ENCODE measurements at regions not wholly inside any gene's neighbourhood (a gene's known extent, or its start where the extent isn't known, plus 50 kb on each side); places are given as distances from the start of the nearest gene placed in this dataset.
"Not testable (repeated sequence)": the region's sequence is repeated elsewhere in the genome, so short reads cannot be mapped to it uniquely, and the experiment has no call there.

DNA sequence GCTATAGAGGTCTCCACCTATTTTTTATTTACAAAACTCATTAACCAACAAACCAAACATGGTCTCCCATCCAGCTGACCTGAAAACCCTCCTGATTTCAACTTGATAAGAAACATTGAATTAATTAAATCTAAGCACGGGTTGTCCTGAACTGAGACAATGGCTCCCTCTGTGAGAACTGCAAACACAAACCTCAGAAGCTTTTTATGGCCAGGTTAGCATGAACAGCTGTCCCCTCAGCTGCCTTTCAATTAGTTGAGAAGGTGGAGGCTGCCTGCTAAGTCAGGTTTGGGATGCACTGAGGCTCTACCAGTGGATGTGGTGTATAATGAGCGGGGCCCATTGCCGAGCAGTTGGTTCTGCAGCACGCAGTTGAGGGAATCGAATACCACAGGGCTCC is 258.5 kb upstream of the DDX18 start:
- no peak for DNase-seq

DNA sequence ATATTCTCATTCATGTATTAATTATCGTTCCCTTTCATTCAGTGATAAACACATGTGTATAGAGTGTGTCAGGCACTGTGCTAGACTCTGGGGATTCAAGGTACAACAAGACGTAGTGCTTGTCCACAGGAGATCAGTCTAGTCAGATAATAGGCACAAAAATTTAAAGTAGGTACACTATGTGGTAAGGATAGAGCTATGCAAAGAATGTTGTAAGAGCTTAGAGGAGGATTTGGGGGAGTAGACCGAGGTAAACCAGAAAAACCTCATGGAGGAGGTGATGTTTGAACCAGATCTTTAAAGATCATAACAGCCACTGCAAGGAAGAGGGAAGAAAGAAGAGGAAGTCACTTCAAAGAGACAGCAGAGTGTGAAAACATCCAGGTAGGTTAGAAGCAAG is 256.9 kb upstream of the DDX18 start:
- DNase-seq = no peak

DNA sequence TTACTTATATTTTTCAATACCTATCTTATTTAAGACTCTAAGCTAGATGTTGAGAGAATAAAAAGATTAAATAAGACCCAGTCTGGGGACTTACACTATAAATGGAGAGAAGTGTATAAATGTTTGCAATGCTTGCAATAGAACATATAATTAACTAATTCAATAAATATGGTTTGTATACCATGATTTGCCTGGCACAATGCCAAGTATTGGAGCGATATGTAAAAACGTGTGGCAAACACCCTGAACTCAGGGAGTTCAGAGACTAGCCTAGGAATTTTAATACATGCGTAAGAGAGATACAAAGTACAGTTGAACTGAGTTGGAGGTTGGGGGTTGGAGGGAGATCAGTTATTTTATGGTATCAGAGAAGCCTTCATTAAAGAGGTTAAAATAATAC is 251.8 kb upstream of the DDX18 start:
- no peak for DNase-seq

DNA sequence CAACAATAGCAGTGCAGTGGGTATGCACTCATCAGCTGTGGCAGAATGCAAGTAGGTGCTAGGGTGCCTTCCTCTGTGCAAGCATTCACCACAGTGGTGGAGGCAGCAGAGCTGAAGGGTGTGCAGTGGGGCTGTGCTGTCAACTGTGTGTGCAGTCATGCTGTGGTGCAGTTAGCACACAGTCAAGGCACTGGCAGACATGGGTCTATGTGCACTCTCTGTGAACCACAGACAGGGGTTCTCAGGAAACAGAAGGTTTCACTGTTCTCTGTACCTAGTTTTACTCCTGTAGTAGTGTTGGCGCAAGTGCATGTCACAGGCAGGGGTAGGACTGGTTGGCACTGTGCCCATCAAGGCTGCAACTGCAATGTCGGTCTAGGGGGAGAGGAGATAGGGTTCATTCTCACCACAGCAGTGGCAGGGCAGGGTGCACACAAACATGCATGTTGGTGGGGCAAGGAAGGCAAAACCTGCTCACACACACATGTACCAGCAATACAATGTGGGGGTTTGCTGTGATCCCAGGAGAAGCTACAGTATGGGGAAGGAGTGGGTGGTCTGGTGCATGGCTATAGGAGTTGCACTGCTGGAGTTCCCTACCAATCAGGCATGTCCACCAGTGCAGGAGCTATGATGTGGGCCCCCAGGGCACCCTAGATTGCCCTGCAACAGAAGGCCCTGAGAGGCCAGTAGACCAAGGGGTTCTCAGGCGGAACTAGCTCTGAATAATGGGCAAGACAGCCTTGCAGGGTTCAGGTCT is 242.7 kb upstream of the DDX18 start:
- DNase-seq = no peak

DNA sequence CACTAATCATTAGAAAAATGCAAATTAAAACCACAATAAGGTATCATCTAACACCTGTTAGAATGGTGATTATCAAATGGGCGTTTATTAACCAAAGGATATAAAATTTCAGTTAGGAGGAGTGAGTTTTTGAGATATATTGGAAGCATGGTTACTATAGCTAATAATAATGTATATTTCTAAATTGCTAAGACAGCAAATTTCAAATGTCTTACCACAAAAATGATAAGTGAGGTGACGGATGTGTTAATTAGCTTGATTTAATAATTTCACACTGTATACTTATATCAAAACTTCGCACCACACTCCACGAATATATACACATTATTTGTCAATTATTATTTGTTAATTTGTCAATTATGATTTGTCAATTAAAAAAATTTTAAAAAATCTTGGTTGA is 227.2 kb upstream of the DDX18 start:
- DNase-seq = no peak

DNA sequence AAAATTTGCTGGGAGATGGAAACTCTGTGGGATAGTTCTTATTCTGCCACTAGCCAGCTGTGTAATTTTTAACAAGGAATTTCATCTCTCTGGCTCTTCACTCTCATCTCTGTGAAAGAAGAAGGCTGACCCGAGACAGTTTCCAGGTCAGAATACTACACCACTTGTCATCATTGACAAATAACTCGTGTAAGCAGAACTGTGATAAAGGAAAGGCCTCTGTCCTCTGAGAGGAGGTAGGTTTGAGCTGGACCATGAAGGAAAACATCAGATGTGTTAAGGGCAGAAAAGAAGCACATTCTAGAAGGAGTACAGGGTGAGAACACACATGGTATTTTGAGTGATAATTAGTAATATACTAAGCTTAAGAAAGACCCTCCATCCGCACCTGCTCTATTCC is 211.4 kb upstream of the DDX18 start:
- DNase-seq = no peak

DNA sequence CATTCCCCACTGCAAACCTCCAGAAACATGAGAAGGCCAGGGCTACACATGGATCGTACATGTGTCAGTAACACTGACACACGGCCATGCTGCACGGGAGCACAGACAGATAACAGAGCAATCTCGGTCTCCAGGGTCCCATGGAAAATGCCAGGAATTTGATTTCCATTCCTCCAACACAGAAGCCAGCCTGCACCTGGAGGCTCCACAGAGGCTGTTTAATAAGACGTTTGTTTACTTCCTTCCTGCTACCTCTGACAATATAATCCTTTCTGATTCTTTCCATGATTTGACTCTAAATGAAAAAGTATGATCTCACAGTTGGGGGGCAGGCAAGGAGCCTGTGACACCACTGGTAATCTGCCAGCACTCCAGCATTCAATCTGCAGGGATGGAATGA is 210.9 kb upstream of the DDX18 start:
- DNase-seq = no peak

DNA sequence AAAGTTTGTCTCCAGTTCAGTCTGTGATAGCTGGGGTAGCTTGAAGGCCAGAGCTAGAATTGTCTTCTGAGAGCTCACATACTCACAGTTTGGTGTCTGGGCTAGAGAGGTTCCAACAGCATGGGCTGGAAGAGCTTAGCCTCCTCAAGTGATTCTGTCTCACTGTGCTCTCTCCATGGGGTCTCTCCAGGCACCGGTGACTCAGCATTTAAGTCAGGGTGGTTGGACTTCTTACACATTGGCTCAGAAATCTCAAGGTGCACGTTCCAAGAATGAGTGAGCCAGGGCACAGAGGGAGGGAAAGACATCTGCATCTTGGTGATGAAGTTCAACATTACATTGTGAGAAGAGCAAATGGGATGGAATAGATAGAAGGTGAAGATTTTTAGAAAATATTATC is 207.3 kb upstream of the DDX18 start:
- no peak for DNase-seq

DNA sequence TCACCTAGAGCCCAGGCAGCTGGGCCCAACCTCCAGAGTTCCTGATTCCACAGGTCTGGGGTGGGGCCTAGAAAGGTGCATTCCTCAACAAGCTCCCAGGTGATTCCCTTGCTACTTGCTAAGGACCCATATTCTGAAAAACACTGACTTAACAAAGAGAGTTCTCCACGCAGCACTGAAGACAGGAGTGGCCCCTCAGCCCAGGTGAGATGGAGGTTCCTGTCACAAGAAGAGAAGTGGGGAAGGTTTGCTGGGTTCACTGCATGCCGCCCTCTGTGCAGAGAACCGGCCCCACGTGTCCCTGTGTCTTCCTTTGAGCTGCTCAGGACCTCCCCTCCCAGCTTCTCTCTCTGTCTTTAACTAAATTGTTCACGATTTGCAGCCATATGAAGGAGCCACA is 201.4 kb upstream of the DDX18 start:
- no peak for DNase-seq

DNA sequence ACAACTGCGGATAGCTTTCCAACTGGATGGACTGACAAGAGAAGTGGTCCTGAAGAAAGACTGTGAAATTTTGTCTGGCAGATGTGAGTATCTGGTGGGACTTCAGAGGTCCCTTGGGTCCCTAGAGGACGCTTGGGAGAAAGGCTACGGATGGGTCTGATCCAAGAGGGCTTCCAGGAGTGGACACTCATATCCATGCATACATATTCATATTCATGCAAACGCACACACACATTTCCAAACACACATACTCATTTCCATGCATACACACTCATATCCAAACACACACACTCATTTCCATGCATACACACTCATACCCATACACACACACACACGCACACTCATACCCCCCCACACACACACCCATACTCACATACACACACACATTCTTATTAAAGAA is 200.2 kb upstream of the DDX18 start:
- DNase-seq = no peak

DNA sequence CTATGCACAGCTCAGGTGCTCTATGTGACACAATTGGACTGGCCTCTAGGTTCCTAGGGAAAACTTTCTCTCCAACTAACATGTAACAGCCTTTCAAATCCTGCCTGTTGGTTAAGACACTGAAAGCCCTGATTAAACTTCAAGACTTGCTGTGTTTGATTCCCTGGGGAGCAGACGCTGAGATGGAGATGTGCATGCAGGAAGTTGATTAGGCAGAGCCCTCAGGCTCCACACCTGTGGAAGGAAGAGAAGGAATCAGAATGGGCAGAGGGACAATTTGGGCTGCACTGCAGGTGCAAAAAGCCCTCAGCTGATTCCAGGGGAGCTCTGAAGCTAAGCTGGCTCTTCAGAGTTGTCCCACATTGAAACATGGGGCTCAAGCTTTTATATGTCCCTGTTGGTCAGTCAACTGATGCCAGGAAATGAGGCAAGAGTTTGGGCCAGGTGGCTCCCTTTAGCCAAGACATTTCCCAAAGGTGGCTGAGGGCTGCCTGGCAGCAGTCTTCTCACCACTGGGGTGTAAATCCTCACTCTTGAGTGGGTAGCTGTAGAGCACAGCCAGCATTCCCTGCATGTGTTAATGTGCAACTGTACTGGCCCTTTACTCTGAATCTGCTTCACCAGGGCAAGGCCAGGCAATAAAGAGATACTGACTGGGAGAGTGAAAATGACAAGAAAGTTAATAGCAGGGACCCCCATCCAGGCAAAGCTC is 199.5 kb upstream of the DDX18 start:
- no peak for DNase-seq

DNA sequence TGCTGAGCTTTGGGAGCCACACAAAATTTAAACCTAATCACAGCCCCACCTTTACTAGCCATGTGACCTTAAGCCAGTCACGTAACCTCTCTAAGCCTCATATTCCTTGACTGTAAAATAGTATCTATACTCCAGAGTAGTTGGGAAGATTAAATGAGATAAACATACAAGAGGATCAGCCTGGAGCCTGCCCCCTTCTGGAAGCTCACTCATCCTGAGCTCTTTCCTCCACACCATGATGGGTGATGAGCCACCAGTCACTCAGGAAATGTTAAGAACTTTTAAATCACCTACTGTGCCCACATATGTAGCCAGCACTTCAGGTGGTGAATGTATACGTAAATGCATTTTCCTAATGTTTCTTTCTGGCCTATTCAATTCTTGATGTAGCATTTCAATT is 195.9 kb upstream of the DDX18 start:
- no peak for DNase-seq

DNA sequence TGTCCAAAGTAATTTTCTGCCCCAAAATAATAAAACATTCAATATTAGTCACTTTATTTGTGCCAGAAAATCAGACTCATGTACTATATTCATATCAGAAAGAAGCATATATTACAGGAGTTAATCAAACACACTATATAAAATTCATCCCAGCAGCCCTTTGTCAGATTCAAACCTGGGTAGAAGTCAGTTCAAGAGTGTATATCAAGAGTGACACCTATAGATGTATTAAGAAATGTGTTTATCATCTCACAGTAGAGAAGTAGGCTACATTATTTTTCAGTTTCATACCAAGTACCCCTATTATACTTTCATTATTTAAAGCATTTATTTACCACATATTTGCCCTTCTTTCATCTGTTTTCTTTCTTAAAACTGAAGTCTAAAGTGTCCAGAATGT is 193.2 kb upstream of the DDX18 start:
- DNase-seq = no peak

DNA sequence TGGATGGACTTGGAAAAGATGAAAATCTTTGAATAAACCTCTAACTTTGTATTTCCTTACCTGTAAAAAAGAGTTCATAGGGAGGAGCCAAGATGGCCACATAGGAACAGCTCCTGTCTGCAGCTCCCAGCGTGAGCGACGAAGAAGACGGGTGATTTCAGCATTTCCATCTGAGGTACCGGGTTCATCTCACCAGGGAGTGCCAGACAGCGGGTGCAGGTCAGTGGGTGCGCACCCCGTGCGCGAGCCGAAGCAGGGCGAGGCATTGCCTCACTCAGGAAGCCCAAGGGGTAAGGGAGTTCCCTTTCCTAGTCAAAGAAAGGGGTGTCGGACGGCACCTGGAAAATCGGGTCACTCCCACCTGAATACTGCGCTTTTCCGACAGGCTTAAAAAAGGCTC is 191.3 kb upstream of the DDX18 start:
- DNase-seq = not testable (repeated sequence)

DNA sequence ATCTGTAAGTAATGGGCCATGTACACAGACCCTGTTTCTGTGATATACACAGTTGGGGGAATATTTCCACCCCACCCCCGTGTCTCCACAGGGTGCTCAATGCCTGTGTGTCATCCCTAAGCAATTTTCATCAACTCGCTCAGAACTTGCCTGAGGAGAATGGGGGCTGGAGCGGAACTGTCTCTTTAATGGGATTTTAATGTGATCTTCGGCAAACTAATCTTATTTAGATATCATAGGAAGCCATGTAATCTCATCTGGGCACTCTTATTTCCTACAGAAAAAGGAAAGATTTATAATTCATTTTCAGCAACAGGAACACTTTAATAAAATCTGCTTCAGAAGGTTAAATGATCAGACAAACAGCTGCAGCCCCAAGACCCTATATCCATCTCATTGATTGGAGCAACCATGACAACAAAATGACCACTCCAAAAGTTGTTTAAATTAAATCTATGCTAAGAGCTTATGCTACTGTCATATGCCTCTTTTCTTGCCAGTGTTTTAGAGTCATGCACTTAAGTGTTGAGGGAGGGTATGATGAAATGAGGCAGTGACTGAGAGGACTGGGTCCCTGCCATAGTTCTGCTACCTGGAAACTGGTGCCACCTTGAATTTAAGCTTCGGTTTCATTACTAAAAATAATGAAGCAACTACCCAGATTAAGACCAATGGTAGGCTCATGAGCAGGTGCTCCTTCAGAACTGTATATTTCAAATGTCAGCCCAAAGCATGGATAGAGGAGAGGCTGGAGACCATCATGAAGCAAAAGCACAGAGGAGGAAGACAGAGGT is 183.1 kb upstream of the DDX18 start:
- DNase-seq = no peak

DNA sequence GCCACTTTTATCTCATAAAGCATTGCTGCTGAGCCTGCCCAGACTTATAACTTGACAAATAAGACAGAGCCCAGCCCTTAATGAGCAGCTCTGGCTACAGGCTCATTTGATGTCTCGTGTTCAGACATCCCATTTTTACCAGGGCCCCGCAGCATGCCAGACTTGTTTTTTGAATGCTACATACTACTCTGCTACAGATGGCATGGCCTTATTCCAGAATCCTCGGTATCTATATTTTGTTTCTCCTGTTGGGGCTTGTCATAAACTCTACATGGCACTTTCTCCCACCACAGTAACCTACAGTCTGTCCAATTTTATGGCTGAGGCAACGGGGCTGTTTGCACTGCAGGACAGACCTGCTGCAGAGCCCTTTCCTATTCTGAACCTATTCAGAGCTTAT is 179.0 kb upstream of the DDX18 start:
- no peak for DNase-seq

DNA sequence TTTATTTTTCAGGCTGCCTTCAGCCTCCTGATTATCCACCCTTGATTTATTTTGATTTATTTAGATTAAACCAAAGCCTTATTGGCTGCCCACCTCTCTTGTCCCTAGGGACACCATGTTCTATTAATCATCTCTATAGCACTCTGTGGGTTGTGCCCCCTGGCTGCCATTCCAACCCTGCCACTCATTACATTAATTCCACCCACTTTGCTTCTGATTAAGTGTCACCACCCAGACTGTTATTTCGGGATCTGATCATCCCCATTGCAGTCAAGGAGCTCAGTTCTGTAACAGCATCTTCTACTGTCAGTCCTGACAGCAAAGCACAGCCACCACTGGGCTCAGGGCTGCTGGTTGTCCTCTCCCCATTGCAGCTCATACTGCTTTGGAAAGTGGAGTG is 175.1 kb upstream of the DDX18 start:
- DNase-seq = no peak

DNA sequence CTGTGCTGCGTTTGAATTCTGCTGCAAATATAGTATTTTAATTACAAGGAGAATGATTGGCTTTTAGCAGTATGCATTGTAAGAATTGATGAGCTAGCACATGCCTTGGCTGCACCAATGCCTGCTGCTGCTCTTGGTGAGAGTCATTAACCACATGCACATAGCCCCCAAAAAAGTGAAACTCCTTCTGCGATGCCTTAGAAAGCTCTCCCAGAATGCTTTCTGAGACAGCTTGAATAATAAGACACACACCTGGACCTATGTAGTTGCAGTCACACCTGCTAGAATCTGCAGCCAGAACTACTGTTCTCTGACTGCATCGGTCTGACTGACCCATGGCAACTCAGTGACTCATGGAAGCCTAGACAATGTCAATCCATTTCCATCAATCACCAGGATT is 170.1 kb upstream of the DDX18 start:
- no peak for DNase-seq

DNA sequence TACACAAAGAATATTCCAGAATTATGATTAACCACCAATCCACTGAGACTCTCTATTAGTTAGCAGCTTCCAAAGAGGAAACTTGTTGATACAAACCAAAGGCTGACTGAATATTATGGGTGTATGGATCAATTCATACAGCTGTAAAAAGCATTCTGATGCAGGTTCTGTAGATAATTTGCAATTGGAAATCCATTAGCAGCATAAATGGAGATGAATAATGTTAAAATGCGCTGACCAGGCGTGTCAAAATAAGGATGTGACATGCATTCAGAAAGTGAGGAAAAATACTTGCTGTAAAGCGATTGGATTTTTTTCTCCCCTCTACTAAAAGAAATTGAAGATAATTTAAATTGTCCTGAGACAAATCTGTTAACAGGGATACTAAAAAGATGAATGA is 169.0 kb upstream of the DDX18 start:
- DNase-seq = no peak

DNA sequence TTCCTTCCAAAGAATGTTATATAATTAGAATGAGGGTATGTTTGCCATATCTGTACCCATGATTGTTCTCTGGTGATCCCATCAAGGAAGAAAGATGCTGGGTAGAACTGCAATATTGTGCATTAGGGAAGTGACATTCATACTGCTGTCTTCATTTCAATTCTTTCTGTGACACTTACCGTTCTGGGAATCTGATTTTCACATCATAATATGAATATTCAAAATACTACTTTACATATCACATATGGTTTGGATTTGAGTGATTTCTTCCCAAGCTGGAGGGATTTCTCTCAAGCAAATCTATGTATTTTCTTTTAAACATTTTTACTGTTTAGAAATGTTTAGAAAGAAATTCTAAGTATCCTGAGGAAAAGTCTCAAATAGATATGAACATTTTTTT is 168.4 kb upstream of the DDX18 start:
- DNase-seq = no peak

DNA sequence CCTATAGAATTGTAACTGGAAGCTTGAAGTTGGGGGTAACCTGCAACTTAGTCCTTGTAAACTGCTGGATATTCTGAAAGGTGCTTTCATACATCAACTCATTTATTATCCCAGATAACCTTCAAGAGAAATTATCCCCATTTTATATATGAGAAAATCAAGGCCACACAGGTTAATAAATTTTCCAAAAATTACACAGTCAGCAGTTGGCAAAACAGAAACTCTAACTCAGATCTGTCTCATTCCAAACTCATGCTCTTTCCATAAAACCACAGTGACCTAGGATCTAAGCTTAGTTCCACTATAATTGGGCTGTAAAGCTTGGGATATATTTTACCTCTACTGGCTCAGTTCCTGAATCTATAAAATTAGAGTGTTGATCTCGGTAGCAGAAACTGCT is 167.6 kb upstream of the DDX18 start:
- no peak for DNase-seq

DNA sequence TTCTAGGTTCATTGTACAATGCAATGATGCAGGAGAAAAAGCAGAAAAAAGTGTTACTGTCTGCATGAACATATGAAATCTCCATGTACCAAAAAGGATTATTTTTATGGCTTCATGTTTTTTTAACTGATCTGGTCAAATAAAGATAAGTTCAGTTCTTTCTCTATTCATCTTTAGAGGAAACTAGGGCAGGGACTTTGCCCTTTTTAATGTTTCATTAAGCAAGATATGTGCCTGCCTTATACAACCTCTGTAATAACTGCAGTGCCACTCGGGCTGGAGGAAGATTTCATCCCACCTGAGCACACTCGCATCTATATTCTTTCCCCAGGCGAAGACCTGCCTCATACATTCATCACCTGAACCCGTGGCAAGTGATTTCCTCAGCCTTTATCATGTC is 157.9 kb upstream of the DDX18 start:
- no peak for DNase-seq

DNA sequence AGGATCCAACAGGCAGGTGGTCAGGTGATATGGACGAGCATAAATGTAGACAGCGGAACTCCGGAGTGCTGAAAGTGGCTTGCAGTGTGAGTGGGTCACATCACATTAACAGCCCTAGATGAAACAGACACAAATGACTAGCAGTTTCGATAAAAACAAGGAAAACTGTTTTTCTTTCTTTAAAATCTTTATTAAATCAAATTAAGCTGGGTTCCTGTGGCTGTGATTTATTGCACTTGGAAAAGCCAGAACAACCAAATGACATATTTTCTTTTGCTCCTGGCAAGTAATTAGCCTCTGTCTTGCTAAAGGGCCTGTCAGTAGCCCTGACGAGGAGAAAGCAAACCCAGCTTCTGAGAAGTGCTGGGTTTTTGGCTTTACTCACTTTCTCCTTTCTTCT is 152.9 kb upstream of the DDX18 start:
- DNase-seq = no peak

DNA sequence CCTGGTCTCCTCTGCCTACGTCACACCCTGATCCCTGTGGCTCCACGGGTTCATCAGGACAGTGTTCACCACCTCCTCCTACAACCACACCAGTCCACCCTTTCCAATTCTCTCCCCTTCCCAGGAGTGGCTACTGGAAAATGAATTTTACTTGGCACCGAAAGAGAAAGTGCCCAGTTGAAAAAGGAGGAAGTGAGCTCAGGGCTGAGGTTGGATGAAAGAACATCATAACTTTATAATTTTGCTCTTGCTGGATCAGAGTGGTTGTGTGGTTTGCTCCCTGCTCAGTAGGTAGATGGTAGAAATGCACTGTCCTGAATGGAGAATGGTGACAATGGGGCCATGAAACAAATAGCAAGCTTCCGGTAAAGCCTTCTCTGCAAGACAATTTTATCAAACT is 140.3 kb upstream of the DDX18 start:
- DNase-seq = no peak

All from stimulated activated CD4-positive, alpha-beta T cell treated with anti-CD3 and anti-CD28 coated beads, Interleukin-2, amount 100 ng/mL, for 48 hours (primary cell).